ENCODE measurements at regions not wholly inside any gene's neighbourhood (a gene's known extent, or its start where the extent isn't known, plus 50 kb on each side); places are given as distances from the start of the nearest gene placed in this dataset.
"Not testable (repeated sequence)": the region's sequence is repeated elsewhere in the genome, so short reads cannot be mapped to it uniquely, and the experiment has no call there.

- DNase-seq: no peak
Observed at GRCh38 chr4:110850461-110851442, 227.9 kb upstream of the PITX2 start.

DNA sequence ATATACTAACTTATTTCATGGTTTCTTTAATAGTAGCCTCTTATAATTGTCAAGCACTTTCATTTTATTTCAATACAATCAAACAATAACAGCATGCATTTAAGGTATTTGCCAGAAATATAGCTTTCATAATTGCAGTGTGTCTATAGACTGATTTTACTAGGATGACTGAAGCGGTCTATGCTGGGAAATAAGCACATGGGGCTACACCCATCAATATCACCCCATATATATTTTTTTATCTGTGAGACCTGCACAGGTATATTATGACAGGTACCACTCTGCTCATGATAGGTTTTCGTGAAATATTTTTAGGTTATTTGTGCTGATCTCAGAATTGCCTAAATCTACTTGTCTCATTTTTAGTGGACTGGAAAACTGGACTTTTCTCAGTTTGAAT, 229.1 kb upstream of the PITX2 start:
- DNase-seq: no peak

- no peak for DNase-seq
Observed at GRCh38 chr4:110852793-110853192, 229.9 kb upstream of the PITX2 start.

- DNase-seq: no peak
Observed at GRCh38 chr4:110853242-110853641, 230.4 kb upstream of the PITX2 start.

- DNase-seq: peak; percentile 2 to 63
Observed at GRCh38 chr4:110854021-110854678, 231.3 kb upstream of the PITX2 start.

DNA sequence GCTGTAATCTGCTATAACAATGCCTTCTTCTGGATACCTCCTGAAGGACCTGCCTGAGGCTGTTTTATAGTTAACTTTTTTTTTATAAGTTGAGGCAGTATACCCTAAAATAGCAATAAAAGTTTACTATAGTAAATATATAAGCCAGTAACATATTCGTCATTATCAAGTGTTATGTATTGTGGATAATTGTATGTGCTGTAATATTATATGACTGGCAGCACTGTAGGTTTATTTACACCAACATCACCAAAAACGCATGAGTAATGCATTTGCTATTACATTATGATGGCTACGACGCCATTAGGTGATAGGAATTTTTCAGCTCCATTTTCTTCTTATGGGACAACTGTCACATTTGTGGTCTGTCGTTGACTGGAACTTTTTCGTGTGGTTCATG, 237.2 kb upstream of the PITX2 start:
- no peak for DNase-seq

GRCh38 chr4:110860901-110861300, 238.0 kb upstream of the PITX2 start:
- DNase-seq: no peak

DNA sequence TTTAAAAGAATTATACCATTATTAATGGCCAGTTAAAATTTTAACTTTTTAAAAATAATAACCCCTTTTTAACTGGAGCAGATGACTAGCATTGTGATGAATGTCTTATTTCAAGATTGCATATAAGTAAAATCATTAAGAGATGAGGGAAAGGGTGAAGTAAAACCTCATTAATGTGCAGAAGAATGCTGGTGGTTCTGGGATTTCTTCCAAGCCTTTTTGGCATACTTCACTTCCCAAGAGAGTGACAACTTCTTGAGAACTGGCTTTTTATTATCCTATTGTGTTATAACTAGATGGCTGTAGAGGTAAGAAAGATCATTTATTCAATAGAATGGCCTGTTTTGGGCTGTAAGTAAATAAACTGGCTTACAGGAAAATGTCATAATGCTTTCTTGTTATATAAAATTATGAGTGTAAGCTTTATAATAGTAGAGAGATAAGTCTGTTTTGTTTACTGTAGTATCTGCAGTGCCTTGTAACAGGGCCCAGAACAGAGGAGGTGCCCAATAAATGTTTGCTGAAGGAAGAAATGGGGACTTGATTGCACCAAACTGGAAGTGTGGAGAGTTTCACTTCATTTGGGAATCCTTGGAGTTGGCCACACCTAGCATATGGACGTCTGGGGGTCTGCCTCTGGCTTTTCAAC, 242.9 kb upstream of the PITX2 start:
- peak in 1 of 2 experiments; percentile 3 for DNase-seq

DNA sequence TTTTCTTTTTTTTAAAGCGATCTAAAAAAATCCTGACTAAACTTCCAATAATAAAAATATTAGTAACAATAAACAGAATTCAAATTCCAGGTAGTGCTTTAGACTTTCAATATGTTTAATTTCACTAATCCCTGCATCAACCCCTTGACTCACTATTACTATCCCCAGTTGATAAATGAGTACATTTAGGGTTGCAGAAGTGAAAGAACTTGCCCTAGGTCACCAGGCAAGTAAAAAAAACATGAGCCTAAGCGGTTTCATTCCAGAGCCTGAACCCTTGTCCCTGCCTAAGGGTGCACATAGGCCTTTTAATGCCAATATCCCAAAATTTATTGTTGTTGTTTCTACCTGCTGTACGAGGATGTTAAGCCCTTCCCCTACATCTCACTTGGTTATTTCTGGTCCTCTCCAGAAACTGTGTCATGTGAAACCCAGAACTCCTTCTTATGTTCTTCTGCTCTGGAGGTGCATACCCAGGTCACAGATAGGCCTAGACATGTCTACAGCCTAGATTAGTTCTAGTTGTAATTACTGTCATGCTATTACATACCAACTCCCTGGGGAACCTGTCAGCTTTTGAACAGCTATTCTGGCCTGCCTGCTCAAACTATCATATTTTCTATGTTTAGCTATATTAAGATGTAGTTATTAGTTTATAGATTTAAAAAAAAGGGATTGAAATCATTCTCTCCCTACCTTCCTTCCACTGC, 244.5 kb upstream of the PITX2 start:
- no peak for DNase-seq

GRCh38 chr4:110867981-110868720, 245.3 kb upstream of the PITX2 start:
- no peak for DNase-seq

DNA sequence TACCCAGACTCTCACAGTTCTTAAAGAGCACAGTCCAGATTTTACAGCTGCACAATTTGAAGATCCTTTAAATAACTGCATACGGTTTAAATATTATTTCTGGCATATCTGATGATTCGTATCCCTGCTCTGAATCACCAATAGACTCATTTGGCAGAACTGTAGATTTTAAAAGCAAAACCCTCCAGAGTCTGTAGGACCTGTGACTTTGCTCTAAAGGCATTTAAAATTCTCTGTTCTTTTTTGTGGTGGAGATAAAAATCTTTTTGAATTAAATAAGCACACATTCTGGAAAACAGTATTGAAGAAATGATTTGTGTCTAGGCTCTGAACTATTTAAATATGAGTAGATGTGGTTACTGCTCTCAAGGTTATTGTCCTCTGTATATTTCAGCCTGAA, 246.2 kb upstream of the PITX2 start:
- no peak for DNase-seq

- peak in 1 of 2 experiments; percentile 18 for DNase-seq
Observed at GRCh38 chr4:110869862-110870572, 247.1 kb upstream of the PITX2 start.

DNA sequence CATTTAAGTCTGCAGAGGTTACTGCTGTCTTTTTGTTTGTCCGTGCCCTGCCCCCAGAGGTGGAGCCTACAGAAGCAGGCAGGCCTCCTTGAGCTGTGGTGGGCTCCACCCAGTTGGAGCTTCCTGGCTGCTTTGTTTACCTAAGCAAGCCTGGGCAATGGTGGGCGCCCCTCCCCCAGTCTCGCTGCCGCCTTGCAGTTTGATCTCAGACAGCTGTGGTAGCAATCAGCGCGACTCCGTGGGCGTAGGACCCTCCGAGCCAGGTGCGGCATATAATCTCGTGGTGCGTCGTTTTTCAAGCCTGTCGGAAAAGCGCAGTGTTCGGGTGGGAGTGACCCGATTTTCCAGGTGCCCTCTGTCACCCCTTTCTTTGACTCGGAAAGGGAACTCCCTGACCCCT, 253.3 kb upstream of the PITX2 start:
- DNase-seq: not testable (repeated sequence)

GRCh38 chr4:110876866-110877265, 254.0 kb upstream of the PITX2 start:
- no peak for DNase-seq

DNA sequence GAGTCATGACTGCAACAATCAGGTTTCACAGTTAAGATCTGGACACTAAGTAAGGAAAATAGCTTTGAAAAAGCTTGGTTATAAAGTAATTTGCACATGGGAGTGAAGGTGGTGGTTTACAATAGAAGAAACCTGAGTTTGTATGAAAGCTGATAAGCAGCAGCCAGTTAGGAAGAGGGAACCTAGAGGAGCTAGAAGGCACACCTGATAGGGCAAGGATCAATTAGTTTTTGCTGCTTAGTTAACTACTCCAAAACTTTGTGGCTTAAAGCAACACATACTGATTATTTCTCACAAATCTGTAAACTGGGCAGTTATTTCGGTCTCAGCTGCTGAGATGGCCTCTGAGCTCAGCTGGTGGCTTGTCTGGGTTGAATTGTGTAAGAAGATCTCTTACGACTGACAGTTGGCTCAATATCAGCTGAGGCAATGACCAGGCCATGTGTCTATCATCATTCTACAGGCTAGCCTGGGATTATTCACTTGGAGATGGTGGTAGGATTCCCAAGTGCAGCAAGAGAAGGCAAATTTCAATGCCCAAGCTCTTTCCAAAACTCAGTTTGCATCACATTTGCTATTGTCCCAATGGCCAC, 255.0 kb upstream of the PITX2 start:
- no peak for DNase-seq

DNA sequence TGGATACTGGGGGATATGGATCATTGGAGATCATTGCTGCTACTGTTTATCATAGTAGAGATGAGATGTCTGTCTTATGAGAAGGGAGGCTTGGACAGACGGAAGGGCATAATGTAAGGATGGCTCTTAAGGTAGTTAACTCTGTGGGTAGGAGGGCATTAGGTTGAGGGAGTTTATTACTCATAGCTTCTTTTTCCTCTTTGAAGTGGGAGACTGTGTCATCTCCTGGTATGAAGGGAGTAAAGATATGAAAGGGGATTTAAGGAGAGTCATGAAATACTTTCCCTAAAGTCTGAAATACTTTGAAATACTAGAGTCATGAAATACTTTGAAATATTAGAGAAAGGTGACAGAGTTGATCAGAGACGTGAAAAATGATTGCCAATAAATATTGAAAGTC, 255.5 kb upstream of the PITX2 start:
- DNase-seq: no peak

DNA sequence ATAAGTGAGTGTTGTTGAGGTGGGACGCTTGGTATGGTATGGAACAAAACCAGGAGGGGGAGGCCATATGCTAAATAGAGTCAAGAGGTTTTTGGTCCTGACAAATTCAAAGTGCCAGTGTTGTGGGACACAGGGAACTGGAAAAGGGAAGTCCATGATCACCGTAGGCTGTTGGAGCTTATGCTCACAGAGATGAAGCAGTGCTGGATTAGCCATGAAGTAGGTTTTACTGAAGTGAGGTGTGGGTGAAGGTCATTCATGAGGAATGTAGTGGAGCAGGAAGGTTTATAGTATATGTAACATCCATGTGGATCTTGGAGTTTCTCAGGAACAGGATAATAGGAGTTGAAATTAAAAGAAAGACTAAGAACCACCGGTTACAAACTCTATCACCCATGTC, 256.1 kb upstream of the PITX2 start:
- DNase-seq: no peak

- no peak for DNase-seq
Observed at GRCh38 chr4:110886270-110886669, 263.4 kb upstream of the PITX2 start.

DNA sequence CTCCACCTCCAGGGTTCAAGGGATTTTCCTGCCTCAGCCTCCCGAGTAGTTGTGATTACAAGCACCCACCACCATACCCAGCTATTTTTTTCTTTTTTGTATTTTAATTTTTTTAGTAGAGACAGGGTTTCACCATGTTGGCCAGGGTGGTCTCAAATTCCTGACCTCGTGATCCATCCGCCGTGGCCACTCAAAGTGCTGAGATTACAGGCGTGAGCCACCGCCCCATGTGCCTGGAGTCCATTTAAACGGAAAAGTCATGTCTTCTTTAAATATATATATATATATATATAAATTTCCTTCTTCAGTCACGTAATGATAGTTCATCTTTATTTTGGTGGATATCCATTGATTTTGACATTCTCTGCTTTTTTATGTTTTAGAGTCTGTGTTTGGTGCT, 264.0 kb upstream of the PITX2 start:
- DNase-seq: no peak

- DNase-seq: no peak
Observed at GRCh38 chr4:110897784-110898183, 274.9 kb upstream of the PITX2 start.

- no peak for DNase-seq
Observed at GRCh38 chr4:110898290-110898689, 275.4 kb upstream of the PITX2 start.
